DMS153 treated with DMSO at 0.1 percent for 48 hours (cell line): ENCODE measurements at regions not wholly inside any gene's neighbourhood (a gene's known extent, or its start where the extent isn't known, plus 50 kb on each side); places are given as distances from the start of the nearest gene placed in this dataset.

Source experiments
- DNase-seq: peaks from one replicate; lab custom pipeline; 2025; ENCODE audit not compliant: unreplicated experiment; lab: John Stamatoyannopoulos, UW

DNA sequence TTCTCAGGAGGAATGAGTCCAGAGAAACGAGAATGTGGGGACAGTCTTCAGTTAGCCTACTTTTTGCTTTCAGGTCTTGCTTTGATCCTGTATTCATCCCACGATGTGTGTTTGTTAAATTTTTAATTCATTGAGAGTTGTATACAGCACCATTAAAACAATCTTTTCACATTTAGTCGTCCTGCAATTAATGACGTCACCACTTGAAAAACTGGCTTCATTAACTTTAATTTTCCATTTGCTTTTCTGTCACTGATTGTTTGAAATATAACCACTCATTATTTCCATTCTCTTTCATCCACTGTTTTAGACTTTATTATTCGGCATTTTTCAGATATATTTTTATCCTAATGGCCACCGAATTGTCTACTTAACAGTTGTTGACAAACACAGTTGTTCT lies 146.9 kb downstream of the TFEC start:
- DNase-seq: no peak

DNA sequence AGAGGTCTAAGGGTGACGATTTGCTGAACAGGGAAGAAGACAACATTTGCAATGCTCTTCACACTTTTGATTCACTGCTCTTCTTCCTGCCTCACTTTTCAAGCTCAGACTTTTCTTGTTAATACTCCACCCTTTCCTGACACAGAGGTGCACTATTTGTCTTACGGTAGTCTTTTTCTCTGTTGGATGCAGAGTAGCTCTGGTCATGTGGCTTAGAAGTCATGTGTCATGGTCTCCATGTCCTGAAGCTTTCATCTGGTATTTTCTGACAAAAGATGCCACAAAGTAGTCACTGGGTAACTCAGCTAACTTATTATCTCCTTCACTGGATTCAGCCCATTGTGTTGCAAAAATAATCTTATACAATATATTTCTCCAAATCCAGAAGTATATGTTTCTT lies 149.1 kb downstream of the TFEC start:
- no peak for DNase-seq

DNA sequence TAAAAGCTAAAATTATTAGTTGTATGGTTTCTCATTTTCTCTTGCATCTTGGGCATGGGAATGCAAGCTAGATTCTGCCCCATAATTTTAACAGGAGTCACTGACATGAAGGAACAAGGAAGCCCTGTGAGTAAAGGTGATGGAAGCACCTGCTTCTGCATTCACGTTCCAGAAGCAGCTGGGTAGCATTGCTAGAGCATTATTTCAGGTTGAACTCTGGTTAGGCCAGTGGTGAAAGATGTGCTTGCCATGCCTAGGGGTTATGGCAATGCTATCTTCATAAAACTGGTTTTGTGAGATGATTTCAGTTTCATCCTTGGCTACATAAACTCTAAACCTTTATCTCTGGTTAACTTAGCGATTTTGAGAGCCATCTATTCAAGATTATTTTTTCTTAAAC lies 151.4 kb downstream of the TFEC start:
- no peak for DNase-seq

GRCh38 chr7:115869801-115870200 lies 160.8 kb downstream of the TFEC start:
- DNase-seq: no peak

DNA sequence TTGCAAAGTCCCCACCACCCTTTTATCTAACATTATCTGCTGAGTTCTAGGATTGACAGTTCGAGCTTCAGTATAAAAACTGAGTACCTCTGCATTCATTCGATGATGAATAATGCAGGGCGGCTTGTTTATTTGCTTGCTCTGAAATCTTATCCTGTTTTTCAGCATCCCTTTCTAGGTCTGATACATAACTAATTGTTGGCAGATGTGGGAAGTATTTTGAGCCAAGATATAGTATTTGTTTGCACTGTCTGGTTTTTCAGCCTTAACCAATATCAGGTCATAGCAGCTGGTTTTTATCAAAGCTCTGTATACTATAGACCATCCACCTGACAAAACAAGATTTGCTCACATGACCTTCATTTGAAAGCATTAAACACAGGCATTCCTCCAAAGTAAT lies 161.4 kb downstream of the TFEC start:
- no peak for DNase-seq

DNA sequence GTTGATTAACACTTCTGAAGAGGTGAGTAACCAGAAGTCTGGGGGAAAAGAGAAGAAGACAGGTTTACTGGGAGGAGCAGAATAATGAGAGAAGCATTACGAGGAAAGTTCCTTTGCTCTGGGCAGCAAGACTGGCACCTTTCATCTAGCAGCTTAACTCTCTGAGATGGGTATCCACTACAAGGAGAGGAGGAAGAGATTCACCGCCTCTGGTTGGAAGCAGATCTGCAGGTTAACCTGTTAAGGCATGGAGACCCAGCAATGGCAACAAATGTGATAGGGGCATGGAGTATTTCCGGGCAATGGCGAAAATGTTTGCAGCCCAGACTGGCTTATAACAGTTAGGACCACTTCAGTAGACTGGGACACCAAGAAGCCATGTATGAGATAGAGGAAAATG lies 162.2 kb downstream of the TFEC start:
- DNase-seq: no peak

GRCh38 chr7:115864082-115864481 lies 166.5 kb downstream of the TFEC start:
- no peak for DNase-seq

- peak; percentile 17 for DNase-seq
These were observed 179.3 kb downstream of the TFEC start for GRCh38 chr7:115851291-115851690.

- no peak for DNase-seq
These were observed 179.8 kb downstream of the TFEC start for GRCh38 chr7:115850774-115851173.

- no peak for DNase-seq
These were observed 185.7 kb downstream of the TFEC start for GRCh38 chr7:115844857-115845256.

- no peak for DNase-seq
These were observed 189.9 kb downstream of the TFEC start for GRCh38 chr7:115840702-115841101.

- DNase-seq: no peak
These were observed 191.7 kb downstream of the TFEC start for GRCh38 chr7:115838829-115839228.

- no peak for DNase-seq
These were observed 199.2 kb downstream of the TFEC start for GRCh38 chr7:115831371-115831770.

DNA sequence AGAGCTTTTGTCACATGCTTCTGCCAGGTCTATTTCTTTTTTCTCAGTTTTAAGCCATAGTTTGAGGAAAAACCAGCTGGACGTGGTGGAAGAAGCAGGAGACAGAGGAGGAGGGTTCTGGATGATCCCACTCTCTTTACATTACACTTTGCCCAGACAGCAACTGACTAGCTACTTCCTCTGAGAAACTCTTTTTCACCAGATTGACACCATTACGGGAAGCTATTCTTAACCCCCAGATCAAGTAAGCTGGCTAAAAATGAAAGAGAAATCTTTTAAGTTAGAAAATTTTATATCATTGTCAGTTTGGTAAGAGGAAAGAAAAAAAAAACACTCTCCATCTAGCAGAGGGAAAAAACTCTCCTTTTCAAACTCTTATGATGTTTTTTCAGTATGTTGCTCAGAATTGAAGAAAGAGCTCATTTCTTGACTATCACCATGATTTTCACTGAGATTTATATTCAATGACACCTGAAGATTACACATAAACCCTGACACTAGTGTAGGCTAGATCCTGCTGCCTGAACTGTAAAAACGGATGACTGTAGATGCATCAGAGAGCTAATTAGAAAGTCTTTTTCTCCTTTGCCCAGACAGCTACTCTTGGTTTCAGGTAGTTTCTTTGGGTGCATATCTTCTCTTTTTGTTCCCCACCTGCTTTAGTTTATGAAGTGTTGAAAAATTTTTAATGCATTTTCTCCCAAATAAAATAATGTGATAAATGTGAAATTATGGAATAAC lies 203.1 kb downstream of the TFEC start:
- no peak for DNase-seq

DNA sequence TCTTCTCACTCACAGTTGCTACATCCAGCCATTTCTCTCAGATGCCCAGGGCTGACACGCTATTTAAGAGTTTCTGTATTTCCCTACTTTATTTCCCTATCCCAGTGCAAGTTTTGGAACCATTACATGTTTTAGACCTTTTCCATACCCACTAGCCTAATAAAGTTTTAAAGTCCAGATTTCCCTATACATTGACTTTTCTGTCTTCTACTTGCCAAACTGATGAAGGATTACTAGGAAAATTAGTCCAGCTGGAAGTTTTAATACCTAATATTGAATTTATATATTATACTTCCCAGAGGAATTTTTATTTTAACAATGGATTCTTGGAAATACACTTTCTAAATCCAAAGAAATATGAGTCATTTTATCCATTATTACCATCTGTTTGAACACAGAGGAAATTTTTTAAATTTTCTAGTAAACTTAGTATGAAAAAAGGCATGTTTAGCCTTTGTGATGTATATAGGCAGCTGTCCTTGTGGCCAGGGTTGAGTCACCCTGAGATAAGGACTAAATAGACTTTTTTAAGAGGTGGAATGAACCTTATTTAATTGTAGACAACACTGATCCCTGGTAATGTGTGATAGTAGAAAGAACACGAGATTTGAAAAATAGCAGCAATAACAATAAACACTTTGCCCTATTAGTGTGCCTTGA lies 205.0 kb downstream of the TFEC start:
- no peak for DNase-seq

- no peak for DNase-seq
These were observed 207.8 kb downstream of the TFEC start for GRCh38 chr7:115822801-115823200.

DNA sequence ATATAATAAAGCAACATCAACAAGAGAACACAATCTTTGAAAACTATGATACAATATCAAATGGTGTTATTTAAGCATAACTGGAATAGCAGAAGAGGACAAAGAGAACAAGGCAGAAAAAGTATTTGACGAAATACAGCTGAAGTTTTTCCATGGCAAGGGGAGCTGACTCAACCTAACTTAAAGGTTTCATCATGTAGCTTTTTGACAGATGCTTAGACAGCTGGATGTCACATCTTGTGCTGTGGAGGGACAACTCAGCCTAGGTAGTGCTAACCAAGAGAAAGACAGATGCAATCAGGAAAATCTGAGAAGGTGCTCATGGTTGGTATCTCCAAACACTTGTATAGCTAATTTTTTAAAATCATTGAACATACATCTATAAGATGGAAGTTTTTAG lies 208.2 kb downstream of the TFEC start:
- no peak for DNase-seq

DNA sequence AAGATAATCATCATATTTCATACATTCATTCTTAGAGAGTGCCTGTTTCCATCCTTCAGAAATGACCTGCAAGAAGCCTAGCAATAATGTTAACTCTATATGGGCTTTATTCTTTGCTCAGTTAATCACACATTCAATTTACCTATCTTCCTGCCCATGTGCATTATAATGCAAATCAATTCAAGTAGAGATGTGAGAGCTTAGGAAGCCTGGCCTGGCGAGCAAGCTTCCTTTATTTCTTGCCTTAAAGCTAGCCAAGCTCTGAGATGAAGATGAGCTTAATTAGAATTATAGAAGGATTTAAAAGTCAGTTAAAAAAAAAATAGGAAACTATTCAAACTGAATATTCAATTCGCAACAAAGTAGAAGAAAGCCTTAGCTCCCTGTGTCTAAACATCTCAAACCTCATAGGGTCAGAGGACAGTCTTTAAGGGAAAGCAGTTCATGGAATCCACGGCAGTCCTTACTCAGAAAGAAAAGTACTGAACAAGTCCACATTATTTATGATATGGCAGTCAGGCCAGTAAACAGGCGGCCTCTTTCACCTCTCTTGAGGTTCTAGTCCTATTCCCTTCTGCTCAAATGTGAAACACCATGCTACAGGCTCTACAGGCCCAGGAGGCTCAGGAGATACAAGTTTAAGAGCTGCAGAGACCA lies 214.1 kb downstream of the TFEC start:
- no peak for DNase-seq

GRCh38 chr7:115812794-115813193 lies 217.8 kb downstream of the TFEC start:
- no peak for DNase-seq

- peak; percentile 48 for DNase-seq
These were observed 225.1 kb downstream of the TFEC start for GRCh38 chr7:115805458-115805857.

DNA sequence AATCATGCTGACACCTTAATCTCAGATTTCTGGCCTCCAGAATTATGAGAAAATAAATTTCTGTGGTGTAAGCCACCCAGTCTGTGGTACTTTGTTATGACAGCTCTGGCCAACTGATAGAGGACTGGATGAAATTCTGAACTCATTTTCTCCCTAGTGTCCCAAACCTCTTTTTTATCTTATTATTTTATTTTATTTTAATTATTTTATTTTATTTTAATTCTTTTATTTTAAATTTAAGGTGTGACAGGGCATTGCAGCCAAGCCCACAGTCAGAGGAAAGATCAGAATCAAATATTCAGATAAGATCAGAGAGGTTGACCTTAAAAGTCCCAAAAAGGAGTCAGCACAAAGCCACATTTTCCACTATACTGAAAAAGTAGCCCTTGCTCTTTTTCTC lies 228.1 kb downstream of the TFEC start:
- DNase-seq: no peak

DNA sequence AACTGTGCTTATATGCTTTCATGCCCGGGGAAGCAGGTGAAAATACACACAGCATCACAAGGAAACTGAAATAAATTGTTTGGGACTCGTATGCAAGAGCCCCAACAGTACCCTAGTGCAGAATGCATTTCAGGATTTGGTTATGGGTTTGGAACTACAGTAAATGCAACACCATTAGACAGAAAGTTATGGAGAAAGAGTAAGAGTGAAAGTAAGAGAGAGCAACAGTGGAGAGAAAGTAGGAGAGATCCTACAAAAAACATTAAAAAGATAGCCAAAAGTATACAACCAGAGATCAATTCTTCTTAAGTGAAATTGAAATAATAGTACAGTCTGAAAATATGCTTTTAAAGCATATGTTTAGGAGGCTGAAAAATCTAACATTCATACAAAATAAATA lies 231.1 kb downstream of the TFEC start:
- no peak for DNase-seq
